Heart left ventricle (tissue), 16 donors: ENCODE measurements at regions not wholly inside any gene's neighbourhood (a gene's known extent, or its start where the extent isn't known, plus 50 kb on each side); places are given as distances from the start of the nearest gene placed in this dataset.
"Not testable (repeated sequence)": the region's sequence is repeated elsewhere in the genome, so short reads cannot be mapped to it uniquely, and the experiment has no call there.

ENCODE experiments used
- ATAC-seq, 4 donors: fragments of 200-7000 bp; cut with Tn5 transposase; one replicate each; pipeline ENCODE4 v1.9.1; 2020 to 2022; ENCODE audit warnings: moderate library complexity in 4 of 4, mild to moderate bottlenecking in 3 of 4, moderate number of reproducible peaks in 1 of 4
- DNase-seq, 5 donors: peaks; one replicate each; pipeline ENCODE4 v3.0.0-alpha.2; 2020
- H3K27ac ChIP-seq, 12 donors: fragments of 200-600 bp; sonication (generic) in 4 of 12; one replicate each; pipeline versions ENCODE4 v1.5.0 to v1.8.0; 2016 to 2022; ENCODE audit warnings: mild to moderate bottlenecking in 2 of 12
- H3K27me3 ChIP-seq, 9 donors: fragments of 200-600 bp; sonication (generic) in 2 of 9; one replicate each; pipeline versions ENCODE4 v1.5.1 to v1.8.0; 2016 to 2022; ENCODE audit warnings: mild to moderate bottlenecking in 3 of 9
- H3K36me3 ChIP-seq, 9 donors: fragments of 200-600 bp; sonication (generic) in 2 of 9; one replicate each; pipeline versions ENCODE4 v1.5.0 to v1.8.0; 2018 to 2022; ENCODE audit warnings: mild to moderate bottlenecking in 2 of 9
- H3K4me1 ChIP-seq, 12 donors: fragments of 200-600 bp; sonication (generic) in 4 of 12; one replicate each; pipeline versions ENCODE4 v1.5.0 to v1.8.0; 2016 to 2022; ENCODE audit warnings: mild to moderate bottlenecking in 3 of 12
- H3K4me3 ChIP-seq, 12 donors: fragments of 200-600 bp; sonication (generic) in 4 of 12; one replicate each; pipeline versions ENCODE4 v1.5.0 to v1.8.0; 2017 to 2022; ENCODE audit warnings: mild to moderate bottlenecking in 9 of 12, moderate library complexity in 4 of 12
- H3K9me3 ChIP-seq, 12 donors: fragments of 200-600 bp; sonication (generic) in 4 of 12; one replicate each; pipeline versions ENCODE4 v1.5.0 to v1.8.0; 2016 to 2022; ENCODE audit warnings: mild to moderate bottlenecking in 1 of 12
- POLR2A ChIP-seq, 2 donors: fragments of 450-650 bp; IDR thresholded peaks; one replicate each; pipeline ENCODE4 v1.6.1; 2017; ENCODE audit warnings: antibody characterized with exemption in 2 of 2, mild to moderate bottlenecking in 2 of 2, moderate library complexity in 2 of 2
- WGBS, 4 donors: extraction: QIAGEN DNeasy Blood & Tissue Kit in 2 of 4; methylation state at CpG; one replicate each; pipeline versions ENCODE4 v1.1.5 to v1.1.7; 2013 to 2018; 5-methylcytosine and 5-hydroxymethylcytosine counted together
- intact Hi-C, 10 donors: fragments of 100-400 bp; cut with DNase I; formaldehyde crosslinking; loops; one replicate each; pipeline versions ENCODE4 v1.11.1 to v1.14.2; 2022
- TF ChIP-seq, protein P1 (sequence below), 12 donors: fragments of 200-600 bp; sonication (generic) in 4 of 12; IDR thresholded peaks; one replicate each; pipeline versions ENCODE4 v1.5.0 to v1.8.0; 2018 to 2022; ENCODE audit warnings: antibody characterized with exemption in 12 of 12, mild to moderate bottlenecking in 5 of 12
- donor health status: ischemic (EF 13 %, LVEDD 7.1; RV severe dilation, severe dysfunction).
- donor health status: healthy with polysubstance abuse.
- donor health status: DM: no; HTN: yes; CAD: no.
- donor health status: DM: no; HTN: no; CAD: no.
- donor health status: ischemic (EF 25% LVEDD 6.9; RV normal size, moderate dysfunction).
- donor health status: ischemic (EF 25% LVEDD 5.7; RV mildly dilated, moderate dysfunction).
- donor health status: healthy.
- donor health status: DM: yes; HTN: yes; CAD: no.
- donor health status: ischemic (EF 35%, LVEDD 5.7; RV mildly dilated, moderate dysfunction).
- donor health status: nonischemic (EF 11% LVEDD 7.7; RV severe dilation, severe dysfunction).
- donor health status: DM: yes; HTN: yes; CAD: no.
- donor health status: PGD.
- donor health status: ischemic (EF 29% LVEDD 5.4; RV normal size, mild dysfunction).
- donor health status: nonischemic (EF 23%, LVEDD 6.1; RV moderate dilation, normal function).

DNA sequence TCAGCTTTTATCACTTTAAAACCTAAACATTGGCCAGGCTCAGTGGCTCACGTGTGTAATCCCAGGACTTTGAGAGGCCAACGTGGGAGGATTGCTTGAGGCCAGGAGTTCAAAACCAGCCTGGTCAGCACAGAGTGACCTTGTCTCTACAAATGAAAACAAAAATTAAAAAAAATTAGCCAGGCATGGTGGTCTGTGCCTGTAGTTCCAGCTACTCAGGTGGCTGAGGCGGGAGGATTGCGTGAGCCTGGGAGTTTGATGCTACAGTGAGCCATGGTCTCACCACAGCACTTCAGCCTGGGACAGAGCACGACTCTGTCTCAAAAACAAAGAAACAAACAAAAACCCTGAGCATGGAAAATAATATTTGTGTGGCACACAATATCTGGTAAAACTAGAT is 143.5 kb upstream of the HNRNPU start:
- H3K27me3 ChIP-seq: no peaks in the 10 kb centered on the region
- peaks cover 0 to 8% (median 0%) of the 10 kb centered on the region in 12 donors for H3K4me1 ChIP-seq
- H3K9me3 ChIP-seq: no peaks in the 10 kb centered on the region
- H3K27ac ChIP-seq: no peak overlapping the region
- WGBS, 4 donors: 91 to 96% (median 94%) methylated on average over 5 of the region's 5 CpGs
- no peak for ATAC-seq
- no peak overlapping the region for H3K4me3 ChIP-seq
- intact Hi-C loops: no loop called here
- no peak for TF ChIP-seq POLR2A (IDR thresholded peaks at IDR 0.05)
- TF ChIP-seq, protein P1, sequence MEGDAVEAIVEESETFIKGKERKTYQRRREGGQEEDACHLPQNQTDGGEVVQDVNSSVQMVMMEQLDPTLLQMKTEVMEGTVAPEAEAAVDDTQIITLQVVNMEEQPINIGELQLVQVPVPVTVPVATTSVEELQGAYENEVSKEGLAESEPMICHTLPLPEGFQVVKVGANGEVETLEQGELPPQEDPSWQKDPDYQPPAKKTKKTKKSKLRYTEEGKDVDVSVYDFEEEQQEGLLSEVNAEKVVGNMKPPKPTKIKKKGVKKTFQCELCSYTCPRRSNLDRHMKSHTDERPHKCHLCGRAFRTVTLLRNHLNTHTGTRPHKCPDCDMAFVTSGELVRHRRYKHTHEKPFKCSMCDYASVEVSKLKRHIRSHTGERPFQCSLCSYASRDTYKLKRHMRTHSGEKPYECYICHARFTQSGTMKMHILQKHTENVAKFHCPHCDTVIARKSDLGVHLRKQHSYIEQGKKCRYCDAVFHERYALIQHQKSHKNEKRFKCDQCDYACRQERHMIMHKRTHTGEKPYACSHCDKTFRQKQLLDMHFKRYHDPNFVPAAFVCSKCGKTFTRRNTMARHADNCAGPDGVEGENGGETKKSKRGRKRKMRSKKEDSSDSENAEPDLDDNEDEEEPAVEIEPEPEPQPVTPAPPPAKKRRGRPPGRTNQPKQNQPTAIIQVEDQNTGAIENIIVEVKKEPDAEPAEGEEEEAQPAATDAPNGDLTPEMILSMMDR (IDR thresholded peaks at IDR 0.05): no peak
- DNase-seq: no peak
- peaks cover 0 to 5% (median 0%) of the 10 kb centered on the region in 9 donors for H3K36me3 ChIP-seq

DNA sequence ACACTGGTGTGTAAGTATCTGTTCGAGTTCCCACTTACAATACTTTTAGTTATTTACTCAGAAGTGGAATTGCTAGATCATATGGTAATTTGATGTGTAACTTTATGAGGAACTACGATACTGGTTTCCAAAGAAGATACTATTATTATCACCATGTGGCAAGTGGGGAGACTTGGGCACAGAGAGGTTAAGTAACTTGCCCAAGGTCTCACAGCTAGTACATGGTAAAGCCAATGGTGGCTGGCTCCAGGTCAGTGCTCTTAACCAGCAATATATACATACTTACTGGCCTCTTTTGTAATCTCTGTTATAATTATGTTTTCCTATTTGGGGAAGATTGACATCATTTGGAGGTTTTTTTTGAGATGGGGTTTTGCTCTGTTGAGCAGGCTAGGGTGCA is 138.9 kb upstream of the HNRNPU start:
- WGBS, 4 donors: 96 to 97% (median 97%) methylated on average over 2 of the region's 2 CpGs
- Histone ChIP-seq H3K9me3 (no peaks in the 10 kb centered on the region), H3K27ac (no peak overlapping the region), H3K27me3 (no peaks in the 10 kb centered on the region), H3K4me3 (no peak overlapping the region), H3K4me1 (peaks cover 0 to 4% (median 0%) of the 10 kb centered on the region in 12 donors), H3K36me3 (peaks cover 0 to 5% (median 0%) of the 10 kb centered on the region in 9 donors)
- DNase-seq (no peak), ATAC-seq (no peak)
- intact Hi-C loops: no loop called here
- TF ChIP-seq, protein P1 (IDR thresholded peaks at IDR 0.05): no peak
- TF ChIP-seq POLR2A (IDR thresholded peaks at IDR 0.05): no peak

DNA sequence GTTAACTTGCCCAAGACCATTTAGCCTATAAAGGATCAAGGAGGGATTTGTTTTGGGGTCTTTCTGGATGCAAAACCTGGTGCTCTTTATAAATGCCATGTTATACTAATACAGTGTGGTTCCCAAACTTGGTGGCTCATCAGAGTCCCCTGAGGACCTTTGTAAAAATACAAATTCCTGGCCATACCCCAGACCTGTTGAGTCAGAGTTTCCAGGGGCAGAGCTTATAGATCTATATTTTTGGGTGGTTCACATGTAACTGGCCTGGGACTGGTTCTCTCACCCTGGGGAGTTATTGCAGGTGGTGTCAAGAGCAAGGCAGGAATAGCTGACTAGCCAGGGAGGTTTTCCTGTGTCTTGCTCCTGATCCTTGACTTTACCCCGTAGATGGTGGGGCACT is 136.9 kb upstream of the HNRNPU start:
- ATAC-seq: no peak
- TF ChIP-seq, protein P1 (IDR thresholded peaks at IDR 0.05): no peak
- no peak for DNase-seq
- H3K9me3 ChIP-seq: no peaks in the 10 kb centered on the region
- peaks cover 0 to 5% (median 0%) of the 10 kb centered on the region in 9 donors for H3K36me3 ChIP-seq
- intact Hi-C loops: no loop called here
- no peak overlapping the region for H3K27ac ChIP-seq
- H3K4me3 ChIP-seq: no peak overlapping the region
- WGBS, 4 donors: 80 to 93% (median 88%) methylated on average over 1 of the region's 1 CpG
- H3K4me1 ChIP-seq: peaks cover 0 to 4% (median 0%) of the 10 kb centered on the region in 12 donors
- H3K27me3 ChIP-seq: no peaks in the 10 kb centered on the region

DNA sequence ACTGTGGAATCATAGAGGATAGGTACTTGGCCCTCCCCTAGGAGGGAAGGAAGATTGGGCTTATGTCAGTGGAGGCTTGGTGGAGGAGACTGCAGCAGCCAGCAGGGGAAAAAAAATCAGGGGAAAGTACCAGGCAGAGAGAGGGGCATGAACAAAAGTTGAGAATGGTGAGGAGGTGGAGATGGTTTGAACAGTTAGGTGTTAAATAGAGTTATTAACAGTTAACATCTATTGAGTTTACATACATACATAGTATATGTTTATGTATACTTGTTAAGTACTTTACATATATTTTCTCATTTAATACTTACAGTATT is 136.5 kb upstream of the HNRNPU start:
- ATAC-seq: no peak
- Histone ChIP-seq H3K9me3 (no peaks in the 10 kb centered on the region), H3K27ac (no peak overlapping the region), H3K36me3 (peaks cover 0 to 5% (median 0%) of the 10 kb centered on the region in 9 donors), H3K27me3 (no peaks in the 10 kb centered on the region), H3K4me3 (no peak overlapping the region), H3K4me1 (peaks cover 0 to 4% (median 0%) of the 10 kb centered on the region in 12 donors)
- intact Hi-C loops: no loop called here
- TF ChIP-seq, protein P1 (IDR thresholded peaks at IDR 0.05): no peak
- no peak for TF ChIP-seq POLR2A (IDR thresholded peaks at IDR 0.05)
- no peak for DNase-seq

- H3K4me1 ChIP-seq, H3K9me3 ChIP-seq, H3K27ac ChIP-seq, intact Hi-C loops, H3K36me3 ChIP-seq, DNase-seq, H3K27me3 ChIP-seq, ATAC-seq, H3K4me3 ChIP-seq: not testable (repeated sequence)
- 92 to 100% (median 95%) methylated on average over 3 of the region's 3 CpGs for WGBS, 4 donors
Measured at GRCh38 chr1:244999644-245000043, 135.3 kb upstream of the HNRNPU start.
